PC-9 (cell line): ENCODE measurements at regions not wholly inside any gene's neighbourhood (a gene's known extent, or its start where the extent isn't known, plus 50 kb on each side); places are given as distances from the start of the nearest gene placed in this dataset.

Source experiments
- CTCF ChIP-seq: fragments of 200-600 bp; sonication (generic); conservative IDR thresholded peaks from 2 replicates; pipeline ENCODE4 v1.6.1; 2017; ENCODE audit warnings: mixed run types, antibody characterized with exemption, mild to moderate bottlenecking, moderate library complexity
- EZH2 ChIP-seq: fragments of 200-600 bp; sonication (generic); IDR thresholded peaks from 2 replicates; pipeline ENCODE4 v1.8.0; 2017; ENCODE audit warnings: antibody characterized with exemption, low read depth

- TF ChIP-seq CTCF: no peak
- TF ChIP-seq EZH2: no peak
Measured at GRCh38 chr13:53800011-53800410, 771.4 kb downstream of the OLFM4 start.
